ENCODE measurements at regions not wholly inside any gene's neighbourhood (a gene's known extent, or its start where the extent isn't known, plus 50 kb on each side); places are given as distances from the start of the nearest gene placed in this dataset.
"Not testable (repeated sequence)": the region's sequence is repeated elsewhere in the genome, so short reads cannot be mapped to it uniquely, and the experiment has no call there.

GRCh38 chr1:55311979-55312378 is 96.8 kb upstream of the USP24 start:
- DNase-seq, result no peak
- TF ChIP-seq POLR2A (IDR thresholded peaks at IDR 0.05; ENCODE audit: low read length) (no peak), GATA1 (IDR thresholded peaks at IDR 0.05; ENCODE audit: low read depth, low read length) (no peak)

DNA sequence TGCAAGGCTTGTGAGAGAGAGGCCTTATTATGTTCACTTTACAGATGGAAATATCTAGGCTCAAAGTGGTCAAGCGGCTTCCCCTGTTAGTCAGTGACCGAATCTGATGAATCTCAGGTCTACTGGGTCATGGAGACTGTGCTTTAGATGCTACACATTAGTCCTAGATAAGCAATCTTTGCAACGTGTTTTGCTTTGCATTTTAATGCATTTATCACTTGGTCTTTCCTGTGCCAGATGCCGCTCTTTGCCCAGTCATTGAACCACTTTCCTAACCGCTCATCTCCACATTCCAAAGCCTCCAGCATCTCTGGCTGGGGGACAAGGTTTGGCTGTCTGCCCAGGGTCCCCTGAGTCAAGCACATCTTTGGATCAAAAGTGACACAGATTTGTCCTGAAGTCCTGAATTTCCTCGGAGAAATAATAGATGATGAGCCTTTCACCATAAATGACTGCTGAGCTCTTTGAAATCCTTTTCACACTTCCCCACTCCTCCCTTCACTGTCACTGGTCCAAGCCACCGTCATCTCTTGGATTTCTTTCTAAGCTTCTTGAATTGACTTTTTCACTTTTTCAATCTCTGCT is 96.0 kb upstream of the USP24 start:
- no peak for DNase-seq
- TF ChIP-seq GATA1 (IDR thresholded peaks at IDR 0.05; ENCODE audit: low read depth, low read length) (no peak), POLR2A (IDR thresholded peaks at IDR 0.05; ENCODE audit: low read length) (no peak)

GRCh38 chr1:55310505-55310971 is 95.4 kb upstream of the USP24 start:
- no peak for DNase-seq
- TF ChIP-seq GATA1 (IDR thresholded peaks at IDR 0.05; ENCODE audit: low read depth, low read length) (no peak), POLR2A (IDR thresholded peaks at IDR 0.05; ENCODE audit: low read length) (no peak)

GRCh38 chr1:55309786-55310504 is 94.8 kb upstream of the USP24 start:
- DNase-seq, result no peak
- no peak for TF ChIP-seq POLR2A (IDR thresholded peaks at IDR 0.05; ENCODE audit: low read length)
- TF ChIP-seq GATA1 (IDR thresholded peaks at IDR 0.05; ENCODE audit: low read depth, low read length), result no peak

DNA sequence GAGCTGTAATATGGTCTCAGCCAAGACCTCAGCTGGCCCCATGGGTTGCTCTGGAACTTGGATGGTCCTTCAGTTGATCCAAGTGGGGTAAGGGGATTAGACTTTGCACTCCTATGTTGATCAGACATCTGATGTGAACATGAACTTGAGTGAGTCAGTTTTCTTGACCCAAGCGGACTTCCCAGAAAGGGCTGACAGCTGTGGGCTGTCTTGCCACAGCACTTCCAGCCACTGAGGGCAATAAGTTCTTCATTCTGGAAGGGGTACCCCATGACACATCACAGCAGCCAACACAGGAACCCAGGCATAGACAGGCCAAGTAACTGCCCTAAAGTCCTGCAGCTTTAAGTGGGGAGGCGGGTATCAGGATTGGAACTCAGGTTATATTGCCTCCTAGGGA is 93.9 kb upstream of the USP24 start:
- DNase-seq, result no peak
- TF ChIP-seq GATA1 (IDR thresholded peaks at IDR 0.05; ENCODE audit: low read depth, low read length) (no peak), POLR2A (IDR thresholded peaks at IDR 0.05; ENCODE audit: low read length) (no peak)

DNA sequence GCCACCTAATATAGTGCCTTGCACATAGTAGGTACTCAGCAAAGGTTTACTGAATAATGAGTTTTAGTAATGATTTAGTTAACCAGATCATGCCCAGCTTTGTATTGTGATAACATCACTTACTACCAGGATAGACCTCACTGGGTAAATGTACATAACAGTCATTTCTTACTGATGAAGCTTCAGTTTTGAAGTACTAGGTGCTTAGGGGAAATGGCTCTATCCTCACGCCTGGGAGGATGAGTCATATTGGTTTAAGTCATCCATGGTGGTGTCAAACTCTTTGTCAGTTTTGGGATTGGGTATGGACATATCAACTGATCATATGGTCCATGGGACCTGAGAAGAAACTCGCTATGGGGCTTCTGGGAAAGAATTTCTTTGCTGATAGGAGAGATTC is 90.6 kb upstream of the USP24 start:
- TF ChIP-seq POLR2A (IDR thresholded peaks at IDR 0.05; ENCODE audit: low read length), result no peak
- no peak for TF ChIP-seq GATA1 (IDR thresholded peaks at IDR 0.05; ENCODE audit: low read depth, low read length)
- no peak for DNase-seq

DNA sequence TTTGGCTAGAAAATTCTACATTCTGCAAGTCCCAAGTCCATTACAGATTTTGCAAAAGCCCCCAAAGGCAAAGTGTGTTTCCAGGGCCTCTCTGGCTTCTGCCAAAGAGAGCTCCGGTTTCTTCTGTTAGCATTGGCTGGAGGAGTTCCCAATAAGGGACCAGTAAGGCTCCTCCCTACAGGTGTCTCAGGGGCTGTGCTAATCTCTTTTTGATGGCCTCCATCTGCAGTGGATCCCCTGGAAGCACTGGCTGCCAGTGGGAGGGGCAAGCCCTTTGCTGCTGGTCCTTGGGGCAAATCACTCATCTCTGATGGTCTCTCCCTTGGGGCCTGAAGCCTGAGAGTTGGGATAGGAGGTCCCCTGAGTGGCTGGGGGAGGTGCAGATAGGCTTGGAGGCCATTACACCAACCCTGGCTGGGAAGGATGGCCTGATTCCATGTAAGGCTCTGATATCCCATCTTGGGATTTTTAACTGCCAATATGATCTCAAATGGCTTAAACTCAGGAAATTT is 89.1 kb upstream of the USP24 start:
- DNase-seq, result no peak
- TF ChIP-seq GATA1 (IDR thresholded peaks at IDR 0.05; ENCODE audit: low read depth, low read length), result no peak
- no peak for TF ChIP-seq POLR2A (IDR thresholded peaks at IDR 0.05; ENCODE audit: low read length)

DNA sequence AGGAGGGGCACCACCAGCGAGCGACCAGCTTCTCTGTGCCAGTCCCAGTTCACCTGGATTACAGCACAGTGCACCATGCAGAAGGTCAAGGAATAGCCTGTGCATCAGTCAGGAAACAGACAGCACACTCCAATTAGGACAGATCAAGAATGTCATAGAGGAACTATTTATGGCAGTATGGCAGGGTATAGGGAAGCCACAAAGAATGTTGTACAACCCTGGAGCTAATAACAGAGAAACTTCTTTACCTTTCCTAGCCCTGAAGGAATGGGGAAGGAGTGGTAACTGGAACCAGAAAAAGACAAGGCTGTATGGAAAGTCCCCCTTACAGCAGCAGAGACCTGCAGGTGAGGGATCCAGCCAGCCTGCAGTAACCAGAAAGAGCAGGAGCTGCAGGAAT is 87.8 kb upstream of the USP24 start:
- TF ChIP-seq POLR2A (IDR thresholded peaks at IDR 0.05; ENCODE audit: low read length) (no peak), GATA1 (IDR thresholded peaks at IDR 0.05; ENCODE audit: low read depth, low read length) (no peak)
- DNase-seq, result no peak

DNA sequence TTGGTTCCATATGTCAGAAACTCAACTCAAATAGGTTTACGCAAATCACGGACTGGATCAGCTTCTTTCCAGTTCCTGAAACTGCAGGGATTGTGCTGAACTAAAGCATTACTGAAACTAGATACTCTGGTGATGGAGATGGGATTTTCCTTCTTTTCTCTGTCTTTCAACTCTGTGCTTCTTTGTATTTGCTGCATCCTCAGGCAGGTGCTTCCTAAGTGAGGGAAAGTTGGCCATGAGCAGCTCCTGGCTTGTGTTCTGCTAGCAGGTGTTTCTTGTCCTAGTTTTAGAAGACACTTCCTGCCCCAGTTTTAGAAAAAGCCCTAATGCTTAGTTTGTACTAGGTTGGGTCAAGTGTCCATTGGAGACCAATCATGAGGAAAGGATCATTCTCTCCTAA is 86.7 kb upstream of the USP24 start:
- no peak for DNase-seq
- TF ChIP-seq POLR2A (IDR thresholded peaks at IDR 0.05; ENCODE audit: low read length) (no peak), GATA1 (IDR thresholded peaks at IDR 0.05; ENCODE audit: low read depth, low read length) (no peak)

DNA sequence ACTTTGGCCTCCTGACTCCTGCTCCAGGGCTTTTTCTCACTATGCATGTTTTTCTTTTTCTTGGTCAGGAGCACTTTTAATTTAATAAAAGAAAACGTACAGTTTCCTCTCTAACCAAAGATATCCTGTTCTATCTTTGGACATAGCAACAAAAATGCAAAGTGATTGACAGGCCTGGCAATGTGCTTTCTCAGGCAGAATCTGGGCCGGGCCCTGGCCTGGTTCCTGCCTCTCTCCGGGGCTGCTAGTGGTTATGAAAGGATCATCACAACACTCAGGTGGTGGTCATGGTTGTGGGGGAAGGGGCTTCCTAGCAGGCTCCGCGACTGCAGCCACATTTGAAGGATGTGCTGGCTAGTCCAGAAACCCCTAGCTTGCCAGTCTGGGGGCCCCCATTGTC is 85.8 kb upstream of the USP24 start:
- no peak for DNase-seq
- TF ChIP-seq POLR2A (IDR thresholded peaks at IDR 0.05; ENCODE audit: low read length), result no peak
- no peak for TF ChIP-seq GATA1 (IDR thresholded peaks at IDR 0.05; ENCODE audit: low read depth, low read length)

GRCh38 chr1:55298167-55298894 is 83.2 kb upstream of the USP24 start:
- no peak for DNase-seq
- TF ChIP-seq POLR2A (IDR thresholded peaks at IDR 0.05; ENCODE audit: low read length) (no peak), GATA1 (IDR thresholded peaks at IDR 0.05; ENCODE audit: low read depth, low read length) (no peak)

DNA sequence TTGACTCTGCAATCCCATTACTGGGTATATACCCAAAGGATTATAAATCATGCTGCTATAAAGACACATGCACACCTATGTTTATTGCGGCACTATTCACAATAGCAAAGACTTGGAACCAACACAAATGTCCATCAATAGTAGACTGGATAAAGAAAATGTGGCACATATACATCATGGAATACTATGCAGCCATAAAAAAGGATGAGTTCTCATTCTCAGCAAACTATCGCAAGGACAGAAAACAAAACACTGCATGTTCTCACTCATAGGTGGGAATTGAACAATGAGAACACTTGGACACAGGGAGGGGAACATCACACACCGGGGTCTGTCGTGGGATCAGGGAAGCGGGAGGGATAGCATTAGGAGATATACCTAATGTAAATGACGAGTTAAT is 81.1 kb upstream of the USP24 start:
- not testable (repeated sequence) for DNase-seq

- DNase-seq, result no peak
- no peak for TF ChIP-seq POLR2A (IDR thresholded peaks at IDR 0.05; ENCODE audit: low read length)
These were observed 74.5 kb upstream of the USP24 start for GRCh38 chr1:55289614-55290013.

DNA sequence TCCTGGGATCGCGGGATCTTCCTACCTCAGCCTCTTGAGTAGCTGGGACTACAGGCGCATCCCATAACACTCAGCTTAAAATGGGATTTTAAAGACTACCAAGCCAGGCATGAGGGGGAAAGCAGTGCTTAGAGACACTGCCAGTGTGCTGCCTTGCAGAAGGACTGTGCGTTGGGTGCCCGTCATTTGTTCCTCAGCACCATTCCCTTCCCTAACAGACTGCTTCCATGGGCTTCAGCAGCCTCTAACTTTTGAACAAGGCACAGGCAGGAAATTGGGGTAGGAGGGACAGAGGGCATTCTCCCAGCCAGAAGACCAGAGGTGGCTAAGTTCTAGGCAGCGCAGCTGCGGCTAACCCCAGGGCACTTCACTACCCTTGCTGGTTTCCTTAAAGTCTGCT is 73.9 kb upstream of the USP24 start:
- TF ChIP-seq POLR2A (IDR thresholded peaks at IDR 0.05; ENCODE audit: low read length) (no peak), GATA1 (IDR thresholded peaks at IDR 0.05; ENCODE audit: low read depth, low read length) (no peak)
- DNase-seq, result no peak

DNA sequence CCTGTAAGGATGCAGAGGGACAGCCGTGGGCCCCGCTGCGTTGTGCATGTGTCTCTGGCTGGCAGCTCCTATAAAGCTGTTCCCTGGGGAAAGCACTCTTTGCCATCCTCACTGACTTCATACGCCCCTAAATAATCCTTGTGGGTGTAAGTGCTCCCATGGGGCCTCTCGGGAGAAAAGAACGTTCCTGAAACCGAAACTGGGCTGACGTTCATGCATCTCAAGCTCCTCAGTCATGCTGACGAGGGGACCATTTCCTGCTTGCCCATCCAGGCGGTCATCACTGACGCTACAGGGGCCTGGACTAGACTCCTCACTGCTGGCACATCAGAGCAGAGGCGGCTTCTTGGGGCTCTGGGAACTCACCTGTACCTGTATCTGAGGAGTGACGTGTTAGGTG is 73.1 kb upstream of the USP24 start:
- TF ChIP-seq GATA1 (IDR thresholded peaks at IDR 0.05; ENCODE audit: low read depth, low read length) (no peak), POLR2A (IDR thresholded peaks at IDR 0.05; ENCODE audit: low read length) (no peak)
- no peak for DNase-seq

Data from erythroblast (primary cell).